AG09309 (cell line): ENCODE measurements at regions not wholly inside any gene's neighbourhood (a gene's known extent, or its start where the extent isn't known, plus 50 kb on each side); places are given as distances from the start of the nearest gene placed in this dataset.
"Not testable (repeated sequence)": the region's sequence is repeated elsewhere in the genome, so short reads cannot be mapped to it uniquely, and the experiment has no call there.

ENCODE experiments used
- DNase-seq: peaks from one replicate; pipeline ENCODE4 v3.0.0-alpha.2; 2010; ENCODE audit warnings: low read depth
- H3K4me3 ChIP-seq: 2 replicates; pipeline ENCODE4 v1.5.1; 2011; ENCODE audit warnings: mild to moderate bottlenecking, low read depth, low read length, moderate library complexity; ENCODE audit not compliant: control insufficient read depth
- TF ChIP-seq, protein P1 (sequence below): IDR thresholded peaks from 2 replicates; pipeline ENCODE4 v1.5.1; 2011; ENCODE audit warnings: mild to moderate bottlenecking, low read depth, low read length, inconsistent platforms; ENCODE audit not compliant: insufficient read depth, control insufficient read depth; ENCODE audit errors: missing control alignments

DNA sequence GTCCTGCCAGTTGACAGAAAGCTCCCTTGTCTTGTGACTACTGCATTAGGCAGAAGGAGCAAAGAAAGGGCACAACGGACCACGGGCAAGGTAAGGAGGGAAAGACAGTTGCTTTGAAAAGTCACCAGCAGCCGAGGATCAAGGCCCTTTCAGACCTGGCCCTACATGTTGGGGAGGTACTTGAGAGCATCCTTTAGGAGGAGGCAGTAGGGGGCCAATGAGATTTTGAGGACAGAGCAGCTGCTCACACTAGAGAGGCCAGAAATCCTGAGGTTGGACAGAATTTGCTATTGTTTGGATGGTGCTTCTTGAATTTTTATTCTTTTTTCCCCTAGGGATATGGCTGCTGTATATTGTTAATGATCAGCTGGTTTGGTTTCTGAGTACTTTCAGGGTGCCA is 135.5 kb upstream of the PZP start:
- no peak overlapping the region for H3K4me3 ChIP-seq
- TF ChIP-seq, protein P1, sequence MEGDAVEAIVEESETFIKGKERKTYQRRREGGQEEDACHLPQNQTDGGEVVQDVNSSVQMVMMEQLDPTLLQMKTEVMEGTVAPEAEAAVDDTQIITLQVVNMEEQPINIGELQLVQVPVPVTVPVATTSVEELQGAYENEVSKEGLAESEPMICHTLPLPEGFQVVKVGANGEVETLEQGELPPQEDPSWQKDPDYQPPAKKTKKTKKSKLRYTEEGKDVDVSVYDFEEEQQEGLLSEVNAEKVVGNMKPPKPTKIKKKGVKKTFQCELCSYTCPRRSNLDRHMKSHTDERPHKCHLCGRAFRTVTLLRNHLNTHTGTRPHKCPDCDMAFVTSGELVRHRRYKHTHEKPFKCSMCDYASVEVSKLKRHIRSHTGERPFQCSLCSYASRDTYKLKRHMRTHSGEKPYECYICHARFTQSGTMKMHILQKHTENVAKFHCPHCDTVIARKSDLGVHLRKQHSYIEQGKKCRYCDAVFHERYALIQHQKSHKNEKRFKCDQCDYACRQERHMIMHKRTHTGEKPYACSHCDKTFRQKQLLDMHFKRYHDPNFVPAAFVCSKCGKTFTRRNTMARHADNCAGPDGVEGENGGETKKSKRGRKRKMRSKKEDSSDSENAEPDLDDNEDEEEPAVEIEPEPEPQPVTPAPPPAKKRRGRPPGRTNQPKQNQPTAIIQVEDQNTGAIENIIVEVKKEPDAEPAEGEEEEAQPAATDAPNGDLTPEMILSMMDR: no peak
- DNase-seq: no peak

DNA sequence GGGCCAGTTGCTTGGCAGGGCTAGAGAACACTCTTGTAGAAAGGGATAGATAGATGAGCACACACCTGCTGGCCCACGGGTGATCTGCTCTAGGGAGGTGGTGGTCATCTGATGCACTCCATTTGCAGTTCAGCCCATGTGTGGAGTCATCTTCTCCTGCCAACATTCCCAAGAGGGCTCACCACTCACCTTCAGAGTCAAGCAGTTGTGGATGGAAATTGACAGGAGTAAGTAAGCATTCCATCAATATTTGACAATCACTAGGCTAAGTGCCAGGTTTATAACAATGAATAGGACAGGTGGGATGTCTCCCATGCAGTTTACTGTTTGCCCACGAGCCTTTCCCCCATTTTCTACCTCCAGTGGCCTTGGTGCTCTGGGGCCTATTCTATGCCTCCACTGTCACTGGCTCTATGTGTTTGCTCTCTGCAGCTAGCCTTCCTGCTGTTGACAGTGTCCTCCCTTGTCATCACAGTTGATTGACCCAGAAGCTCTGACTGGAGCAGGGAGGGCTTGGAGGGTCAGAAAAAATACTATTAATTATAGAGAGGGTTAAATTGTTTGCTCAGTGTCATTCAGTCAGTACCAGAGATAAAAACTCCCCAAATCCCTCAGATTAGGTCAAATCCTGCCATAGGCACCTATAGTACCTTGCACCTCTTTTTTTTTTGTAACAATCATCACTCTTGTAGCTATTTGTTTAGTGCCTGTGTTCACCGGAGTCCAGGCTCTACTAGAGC is 134.6 kb upstream of the PZP start:
- TF ChIP-seq, protein P1: no peak
- no peak for DNase-seq
- H3K4me3 ChIP-seq: no peak overlapping the region

DNA sequence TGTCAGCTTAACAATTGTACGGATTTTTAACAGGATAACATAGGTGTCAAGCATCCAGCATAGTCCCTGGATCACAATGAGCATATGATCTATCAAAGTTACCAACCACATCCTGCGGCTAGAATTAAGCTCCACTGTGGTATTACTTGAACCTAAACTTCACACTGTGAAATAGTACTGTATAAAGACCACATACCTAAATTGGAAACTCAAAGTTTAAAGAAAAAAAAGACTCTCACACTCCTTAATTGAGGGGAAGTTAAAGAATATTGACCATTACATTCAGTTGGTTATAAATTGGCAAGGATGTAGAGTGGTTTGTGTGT is 133.0 kb upstream of the PZP start:
- TF ChIP-seq, protein P1: no peak
- no peak for DNase-seq
- H3K4me3 ChIP-seq: no peak overlapping the region

DNA sequence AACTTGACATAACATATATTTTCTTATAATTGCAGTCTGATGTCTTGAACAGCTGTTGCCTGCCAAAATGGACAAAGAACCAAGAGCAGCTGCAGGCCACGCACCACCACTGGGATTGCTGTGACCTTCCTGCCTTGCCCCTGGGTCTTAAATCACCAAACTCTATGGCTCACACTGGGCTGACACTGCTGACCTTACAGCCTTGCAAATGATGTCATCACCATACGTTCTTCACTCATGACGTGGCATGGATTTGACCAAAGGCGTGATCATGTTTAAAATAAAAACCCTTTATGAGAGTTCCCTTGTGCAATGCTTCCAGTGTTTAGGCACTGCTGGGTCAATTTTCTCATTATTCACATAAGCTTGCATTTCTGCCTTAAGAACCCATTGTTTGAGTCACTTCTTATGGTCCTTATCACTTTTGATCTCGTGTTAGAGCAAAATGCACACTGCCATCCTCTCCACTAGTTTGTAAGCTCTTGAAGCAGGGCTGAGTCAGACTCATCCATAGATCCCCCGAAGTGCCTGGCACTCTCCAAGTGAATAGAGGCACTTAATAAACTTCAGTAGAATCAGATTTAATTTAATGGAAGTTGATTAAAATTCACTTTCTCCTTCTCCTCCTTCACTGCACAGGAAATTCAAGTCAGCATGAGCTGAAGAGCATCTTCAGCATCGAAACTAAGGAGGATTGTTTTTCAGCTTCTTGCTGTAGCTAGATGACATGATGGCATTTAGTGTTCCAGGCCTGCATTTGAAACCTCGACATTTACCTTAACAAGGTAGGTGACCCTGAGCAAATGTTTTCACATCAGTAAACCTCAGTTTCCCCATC is 132.4 kb upstream of the PZP start:
- no peak for DNase-seq
- TF ChIP-seq, protein P1: no peak
- no peak overlapping the region for H3K4me3 ChIP-seq

DNA sequence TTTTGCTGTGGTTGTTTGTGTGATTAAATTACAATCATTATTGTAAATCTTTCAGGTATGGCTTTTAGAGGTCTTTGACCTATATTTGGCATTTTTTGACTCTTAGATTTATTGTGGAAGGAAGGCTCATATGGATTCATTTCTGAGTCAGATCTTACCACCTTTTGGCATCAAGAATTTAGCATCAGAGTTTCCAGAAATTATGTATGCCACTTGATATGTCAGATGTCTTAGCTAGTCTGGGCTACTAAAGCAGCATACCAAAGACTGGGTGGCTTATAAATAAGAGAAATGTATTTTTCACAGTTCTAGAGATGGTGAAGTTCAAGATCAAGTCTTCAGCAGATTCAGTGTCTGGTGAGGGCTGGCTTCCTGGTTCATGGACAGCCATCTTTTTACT is 129.5 kb upstream of the PZP start:
- DNase-seq: no peak
- H3K4me3 ChIP-seq: no peak overlapping the region
- TF ChIP-seq, protein P1: no peak

DNA sequence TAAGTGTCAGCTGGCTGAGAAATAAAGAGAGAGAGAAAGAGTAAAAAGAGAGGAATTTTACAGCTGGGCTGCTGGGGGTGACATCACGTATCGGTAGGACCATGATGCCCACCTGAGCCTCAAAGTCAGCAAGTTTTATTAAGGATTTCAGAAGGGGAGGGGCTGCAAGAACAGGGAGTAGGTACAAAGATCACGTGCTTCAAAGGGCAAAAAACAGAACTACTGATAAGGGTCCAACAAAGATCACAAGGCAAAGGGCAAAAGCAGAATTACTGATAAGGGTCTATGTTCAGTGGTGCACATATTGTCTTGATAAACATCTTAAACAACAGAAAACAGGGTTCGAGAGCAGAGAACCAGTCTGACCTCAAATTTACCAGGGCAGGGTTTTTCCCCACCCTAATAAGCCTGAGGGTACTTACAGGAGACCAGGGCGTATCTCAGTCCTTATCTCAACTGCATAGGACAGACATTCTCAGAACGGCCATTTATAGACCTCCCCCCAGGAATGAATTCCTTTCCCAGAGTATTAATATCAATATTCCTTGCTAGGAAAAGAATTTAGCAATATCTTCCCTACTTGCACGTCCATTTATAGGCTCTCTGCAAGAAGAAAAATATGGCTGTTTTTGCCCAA is 128.3 kb upstream of the PZP start:
- H3K4me3 ChIP-seq, DNase-seq: not testable (repeated sequence)

DNA sequence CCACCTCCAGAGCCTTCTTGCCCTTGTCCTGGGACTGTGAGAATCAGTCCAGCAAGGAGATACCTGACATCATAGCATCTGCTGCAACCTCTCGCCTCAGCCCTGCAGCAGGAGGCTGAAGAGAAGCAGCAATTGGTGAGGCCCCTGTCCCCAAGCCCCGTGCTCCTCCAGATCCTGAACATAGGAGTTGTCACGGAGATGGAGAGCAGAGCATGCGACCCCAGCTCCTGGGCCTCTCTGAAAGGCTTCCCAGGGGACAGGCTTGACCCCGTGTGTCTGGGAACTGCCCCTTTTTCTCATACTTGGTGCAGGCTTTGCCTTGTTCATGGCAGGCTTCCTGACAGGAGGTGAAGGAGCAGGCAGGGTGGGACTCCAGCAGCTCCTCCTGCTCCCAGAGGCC is 127.7 kb upstream of the PZP start:
- H3K4me3 ChIP-seq: no peak overlapping the region
- no peak for DNase-seq
- TF ChIP-seq, protein P1: no peak
